Right forelimb (tissue), 1 donor: ENCODE measurements at regions not wholly inside any gene's neighbourhood (a gene's known extent, or its start where the extent isn't known, plus 50 kb on each side); places are given as distances from the start of the nearest gene placed in this dataset.
"Not testable (repeated sequence)": the region's sequence is repeated elsewhere in the genome, so short reads cannot be mapped to it uniquely, and the experiment has no call there.

Experiments used
- DNase-seq: peaks from one replicate; pipeline ENCODE4 v3.0.0-alpha.2; 2018

GRCh38 chr12:126897778-126898177 is 1369.2 kb upstream of the TMEM132C start:
- DNase-seq, result no peak

GRCh38 chr12:126898562-126898961 is 1368.4 kb upstream of the TMEM132C start:
- DNase-seq, result no peak

- no peak for DNase-seq
Observed at GRCh38 chr12:126899926-126900792, 1366.8 kb upstream of the TMEM132C start.

- no peak for DNase-seq
Observed at GRCh38 chr12:126903027-126903876, 1363.7 kb upstream of the TMEM132C start.

GRCh38 chr12:126905752-126906151 is 1361.2 kb upstream of the TMEM132C start:
- no peak for DNase-seq

- no peak for DNase-seq
Observed at GRCh38 chr12:126907900-126908764, 1358.8 kb upstream of the TMEM132C start.

- DNase-seq, result no peak
Observed at GRCh38 chr12:126908765-126909142, 1358.2 kb upstream of the TMEM132C start.

- no peak for DNase-seq
Observed at GRCh38 chr12:126910570-126910969, 1356.4 kb upstream of the TMEM132C start.

GRCh38 chr12:126912111-126912510 is 1354.9 kb upstream of the TMEM132C start:
- no peak for DNase-seq

- DNase-seq, result no peak
Observed at GRCh38 chr12:126914170-126914793, 1352.7 kb upstream of the TMEM132C start.

- DNase-seq, result no peak
Observed at GRCh38 chr12:126915309-126915708, 1351.7 kb upstream of the TMEM132C start.

- DNase-seq, result no peak
Observed at GRCh38 chr12:126926023-126926594, 1340.9 kb upstream of the TMEM132C start.

- no peak for DNase-seq
Observed at GRCh38 chr12:126930234-126930633, 1336.7 kb upstream of the TMEM132C start.

- no peak for DNase-seq
Observed at GRCh38 chr12:126932156-126932555, 1334.8 kb upstream of the TMEM132C start.

GRCh38 chr12:126935435-126935834 is 1331.5 kb upstream of the TMEM132C start:
- no peak for DNase-seq

GRCh38 chr12:126936181-126936851 is 1330.7 kb upstream of the TMEM132C start:
- no peak for DNase-seq

- DNase-seq, result no peak
Observed at GRCh38 chr12:126937431-126937830, 1329.5 kb upstream of the TMEM132C start.

- DNase-seq, result no peak
Observed at GRCh38 chr12:126944684-126945083, 1322.3 kb upstream of the TMEM132C start.

GRCh38 chr12:126946958-126947357 is 1320.0 kb upstream of the TMEM132C start:
- not testable (repeated sequence) for DNase-seq

GRCh38 chr12:126949558-126949957 is 1317.4 kb upstream of the TMEM132C start:
- no peak for DNase-seq

- DNase-seq, result no peak
Observed at GRCh38 chr12:126950266-126950665, 1316.7 kb upstream of the TMEM132C start.
